ENCODE measurements at regions not wholly inside any gene's neighbourhood (a gene's known extent, or its start where the extent isn't known, plus 50 kb on each side); places are given as distances from the start of the nearest gene placed in this dataset.

DNA sequence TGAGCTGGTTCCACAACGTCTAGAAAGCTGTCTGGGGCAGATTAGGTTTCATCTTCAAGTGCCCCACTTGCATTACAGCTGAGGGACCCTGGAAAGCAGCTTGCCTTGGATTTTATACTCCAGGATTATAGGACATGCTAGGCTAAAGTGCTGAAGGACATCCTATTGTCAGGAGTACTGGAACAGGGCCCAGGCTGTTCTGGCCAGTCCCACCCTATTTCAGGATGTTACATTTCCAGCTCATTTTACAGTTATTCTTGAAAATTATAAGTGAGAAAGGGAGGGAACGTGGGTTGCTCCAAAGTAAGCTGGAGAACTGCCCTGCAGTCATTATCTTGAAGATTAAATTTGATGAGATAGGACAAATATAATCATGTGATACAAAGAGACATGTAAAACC lies 71.0 kb upstream of the UGT8 start:
- H3F3A ChIP-seq (ENCODE audit: insufficient read depth, low read length, poor library complexity, severe bottlenecking), result no peaks in the 10 kb centered on the region
- H3K9me2 ChIP-seq (ENCODE audit: insufficient read depth, low read length), result no peaks in the 10 kb centered on the region
- no peak overlapping the region for H2AFZ ChIP-seq (ENCODE audit: low read depth, low read length)

DNA sequence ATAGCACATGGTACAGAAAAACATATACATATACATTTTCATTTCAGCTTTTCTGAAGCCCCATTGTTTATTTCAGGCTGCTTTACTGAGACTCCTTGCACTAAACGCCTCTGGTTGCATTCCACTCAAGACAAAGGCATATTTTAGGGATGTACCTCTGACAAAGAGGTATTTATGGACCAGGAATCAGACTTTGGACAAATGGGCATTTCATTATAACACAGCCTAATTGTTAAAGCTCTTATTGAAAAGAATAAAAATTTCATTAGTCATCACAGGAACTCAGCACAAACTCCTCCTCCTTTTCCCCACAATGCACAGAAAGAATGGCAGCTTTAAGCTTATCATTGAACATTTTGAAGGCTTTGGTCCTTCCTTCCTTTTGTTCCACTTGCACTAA lies 62.9 kb upstream of the UGT8 start:
- no peaks in the 10 kb centered on the region for H3K9me3 ChIP-seq (ENCODE audit: low read length)
- no peak overlapping the region for H3K27ac ChIP-seq (ENCODE audit: low read length)
- H3K27me3 ChIP-seq (ENCODE audit: insufficient read depth, low read depth, low read length), result no peaks in the 10 kb centered on the region
- no peaks in the 10 kb centered on the region for H3K36me3 ChIP-seq (ENCODE audit: insufficient read depth, low read length)
- H3K4me3 ChIP-seq (ENCODE audit: low read length), result no peak overlapping the region
- no peaks in the 10 kb centered on the region for H4K20me1 ChIP-seq (ENCODE audit: insufficient read depth)
- TF ChIP-seq, protein P1, sequence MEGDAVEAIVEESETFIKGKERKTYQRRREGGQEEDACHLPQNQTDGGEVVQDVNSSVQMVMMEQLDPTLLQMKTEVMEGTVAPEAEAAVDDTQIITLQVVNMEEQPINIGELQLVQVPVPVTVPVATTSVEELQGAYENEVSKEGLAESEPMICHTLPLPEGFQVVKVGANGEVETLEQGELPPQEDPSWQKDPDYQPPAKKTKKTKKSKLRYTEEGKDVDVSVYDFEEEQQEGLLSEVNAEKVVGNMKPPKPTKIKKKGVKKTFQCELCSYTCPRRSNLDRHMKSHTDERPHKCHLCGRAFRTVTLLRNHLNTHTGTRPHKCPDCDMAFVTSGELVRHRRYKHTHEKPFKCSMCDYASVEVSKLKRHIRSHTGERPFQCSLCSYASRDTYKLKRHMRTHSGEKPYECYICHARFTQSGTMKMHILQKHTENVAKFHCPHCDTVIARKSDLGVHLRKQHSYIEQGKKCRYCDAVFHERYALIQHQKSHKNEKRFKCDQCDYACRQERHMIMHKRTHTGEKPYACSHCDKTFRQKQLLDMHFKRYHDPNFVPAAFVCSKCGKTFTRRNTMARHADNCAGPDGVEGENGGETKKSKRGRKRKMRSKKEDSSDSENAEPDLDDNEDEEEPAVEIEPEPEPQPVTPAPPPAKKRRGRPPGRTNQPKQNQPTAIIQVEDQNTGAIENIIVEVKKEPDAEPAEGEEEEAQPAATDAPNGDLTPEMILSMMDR (IDR thresholded peaks at IDR 0.05; ENCODE audit: poor library complexity, severe bottlenecking), result no peak
- H3K9ac ChIP-seq (ENCODE audit: low read length), result no peak overlapping the region
- H2AFZ ChIP-seq (ENCODE audit: low read depth, low read length), result no peak overlapping the region
- no peaks in the 10 kb centered on the region for H3F3A ChIP-seq (ENCODE audit: insufficient read depth, low read length, poor library complexity, severe bottlenecking)
- H3K4me2 ChIP-seq (ENCODE audit: low read length), result no peak overlapping the region
- no peaks in the 10 kb centered on the region for H3K9me2 ChIP-seq (ENCODE audit: insufficient read depth, low read length)
- H3K79me2 ChIP-seq (replicated peaks; ENCODE audit: insufficient read depth, low read length), result no peaks in the 10 kb centered on the region

More for the DNA sequence above, 71.0 kb upstream of the UGT8 start:
- TF ChIP-seq EP300 (conservative IDR thresholded peaks at IDR 0.05; ENCODE audit: poor library complexity, severe bottlenecking) (no peak), EZH2 (IDR thresholded peaks at IDR 0.05; ENCODE audit: borderline replicate concordance, insufficient read depth, low read length, poor library complexity, severe bottlenecking) (no peak), TAF1 (IDR thresholded peaks at IDR 0.05; ENCODE audit: low read depth) (no peak), MXI1 (conservative IDR thresholded peaks at IDR 0.05; ENCODE audit: poor library complexity, severe bottlenecking) (no peak), POLR2AphosphoS5 (IDR thresholded peaks at IDR 0.05) (no peak), SMC3 (conservative IDR thresholded peaks at IDR 0.05; ENCODE audit: poor library complexity) (no peak), RAD21 (conservative IDR thresholded peaks at IDR 0.05) (no peak)
- TF ChIP-seq, protein P2, sequence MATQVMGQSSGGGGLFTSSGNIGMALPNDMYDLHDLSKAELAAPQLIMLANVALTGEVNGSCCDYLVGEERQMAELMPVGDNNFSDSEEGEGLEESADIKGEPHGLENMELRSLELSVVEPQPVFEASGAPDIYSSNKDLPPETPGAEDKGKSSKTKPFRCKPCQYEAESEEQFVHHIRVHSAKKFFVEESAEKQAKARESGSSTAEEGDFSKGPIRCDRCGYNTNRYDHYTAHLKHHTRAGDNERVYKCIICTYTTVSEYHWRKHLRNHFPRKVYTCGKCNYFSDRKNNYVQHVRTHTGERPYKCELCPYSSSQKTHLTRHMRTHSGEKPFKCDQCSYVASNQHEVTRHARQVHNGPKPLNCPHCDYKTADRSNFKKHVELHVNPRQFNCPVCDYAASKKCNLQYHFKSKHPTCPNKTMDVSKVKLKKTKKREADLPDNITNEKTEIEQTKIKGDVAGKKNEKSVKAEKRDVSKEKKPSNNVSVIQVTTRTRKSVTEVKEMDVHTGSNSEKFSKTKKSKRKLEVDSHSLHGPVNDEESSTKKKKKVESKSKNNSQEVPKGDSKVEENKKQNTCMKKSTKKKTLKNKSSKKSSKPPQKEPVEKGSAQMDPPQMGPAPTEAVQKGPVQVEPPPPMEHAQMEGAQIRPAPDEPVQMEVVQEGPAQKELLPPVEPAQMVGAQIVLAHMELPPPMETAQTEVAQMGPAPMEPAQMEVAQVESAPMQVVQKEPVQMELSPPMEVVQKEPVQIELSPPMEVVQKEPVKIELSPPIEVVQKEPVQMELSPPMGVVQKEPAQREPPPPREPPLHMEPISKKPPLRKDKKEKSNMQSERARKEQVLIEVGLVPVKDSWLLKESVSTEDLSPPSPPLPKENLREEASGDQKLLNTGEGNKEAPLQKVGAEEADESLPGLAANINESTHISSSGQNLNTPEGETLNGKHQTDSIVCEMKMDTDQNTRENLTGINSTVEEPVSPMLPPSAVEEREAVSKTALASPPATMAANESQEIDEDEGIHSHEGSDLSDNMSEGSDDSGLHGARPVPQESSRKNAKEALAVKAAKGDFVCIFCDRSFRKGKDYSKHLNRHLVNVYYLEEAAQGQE (IDR thresholded peaks at IDR 0.05; ENCODE audit: borderline replicate concordance), result no peak
- TF ChIP-seq, protein P1 (IDR thresholded peaks at IDR 0.05; ENCODE audit: poor library complexity, severe bottlenecking), result no peak
- Histone ChIP-seq H3K36me3 (ENCODE audit: insufficient read depth, low read length) (no peaks in the 10 kb centered on the region), H3K4me3 (ENCODE audit: low read length) (no peak overlapping the region), H3K4me2 (ENCODE audit: low read length) (no peak overlapping the region), H3K9ac (ENCODE audit: low read length) (no peak overlapping the region), H4K20me1 (ENCODE audit: insufficient read depth) (no peaks in the 10 kb centered on the region), H3K9me3 (ENCODE audit: low read length) (no peaks in the 10 kb centered on the region), H3K27ac (ENCODE audit: low read length) (no peak overlapping the region), H3K27me3 (ENCODE audit: insufficient read depth, low read depth, low read length) (no peaks in the 10 kb centered on the region), H3K79me2 (replicated peaks; ENCODE audit: insufficient read depth, low read length) (no peaks in the 10 kb centered on the region)
